ENCODE measurements at regions not wholly inside any gene's neighbourhood (a gene's known extent, or its start where the extent isn't known, plus 50 kb on each side); places are given as distances from the start of the nearest gene placed in this dataset.

- no peak for TF ChIP-seq JUND (IDR thresholded peaks at IDR 0.05; ENCODE audit: low read depth)
- in situ Hi-C loops (cut with HindIII; ENCODE audit: low pct_unique_long_range_greater_than_20kb, low sequenced_read_pairs), result no loop called here
Measured at GRCh38 chr18:73750052-73750451, 397.6 kb downstream of the FBXO15 start.

DNA sequence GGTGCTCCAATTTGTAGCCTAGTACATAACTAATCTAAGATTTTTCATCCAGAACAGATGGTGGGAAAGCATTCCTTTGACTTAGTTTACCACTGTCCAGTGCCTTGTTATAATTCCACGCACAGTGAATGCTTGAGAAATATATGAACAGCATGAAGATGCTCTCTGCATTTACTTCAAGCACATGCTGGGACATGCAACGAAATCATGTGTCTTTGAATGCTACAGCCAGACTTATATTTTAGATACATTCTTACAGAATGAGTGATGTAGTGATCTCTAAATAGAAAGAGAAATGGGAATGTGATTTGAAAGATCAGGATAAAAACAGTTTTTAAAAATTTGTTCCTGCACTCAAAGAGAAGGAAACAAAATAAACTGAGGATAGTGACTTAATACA is 398.3 kb downstream of the FBXO15 start:
- in situ Hi-C loops (cut with HindIII; ENCODE audit: low pct_unique_long_range_greater_than_20kb, low sequenced_read_pairs), result no loop called here
- no peak for DNase-seq (ENCODE audit: low read depth in 1 of 2, low spot score in 1 of 2)

More at GRCh38 chr18:73750052-73750451, 397.6 kb downstream of the FBXO15 start:
- DNase-seq (ENCODE audit: low read depth in 1 of 2, low spot score in 1 of 2), result no peak

GRCh38 chr18:73748731-73749130 is 398.9 kb downstream of the FBXO15 start:
- DNase-seq (ENCODE audit: low read depth in 1 of 2, low spot score in 1 of 2), result no peak
- in situ Hi-C loops (cut with HindIII; ENCODE audit: low pct_unique_long_range_greater_than_20kb, low sequenced_read_pairs), result no loop called here

More for the DNA sequence above, 398.3 kb downstream of the FBXO15 start:
- TF ChIP-seq JUND (IDR thresholded peaks at IDR 0.05; ENCODE audit: low read depth), result no peak

GRCh38 chr18:73746101-73746500 is 401.5 kb downstream of the FBXO15 start:
- in situ Hi-C loops (cut with HindIII; ENCODE audit: low pct_unique_long_range_greater_than_20kb, low sequenced_read_pairs), result no loop called here
- no peak for TF ChIP-seq JUND (IDR thresholded peaks at IDR 0.05; ENCODE audit: low read depth)
- no peak for DNase-seq (ENCODE audit: low read depth in 1 of 2, low spot score in 1 of 2)

More at GRCh38 chr18:73748731-73749130, 398.9 kb downstream of the FBXO15 start:
- TF ChIP-seq JUND (IDR thresholded peaks at IDR 0.05; ENCODE audit: low read depth), result no peak

DNA sequence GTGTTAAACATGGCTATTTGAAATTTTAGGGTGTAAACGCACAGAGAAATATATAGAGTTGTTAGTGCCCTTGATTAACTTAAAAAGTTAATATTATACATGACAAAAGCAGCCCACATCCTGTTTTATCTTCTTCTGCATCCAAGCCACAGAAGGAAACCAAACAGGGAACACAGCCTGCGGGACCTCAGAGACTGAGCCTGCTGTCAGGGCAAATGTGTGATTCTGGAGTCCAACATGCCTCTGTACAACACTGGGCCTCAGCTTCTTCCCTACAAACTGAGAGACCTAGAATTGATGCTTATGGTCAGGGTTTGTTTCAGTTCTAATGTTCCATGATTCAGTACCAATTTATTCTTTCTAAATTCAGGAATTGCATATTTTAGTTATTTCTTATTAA is 404.7 kb downstream of the FBXO15 start:
- DNase-seq (ENCODE audit: low read depth in 1 of 2, low spot score in 1 of 2), result no peak
- TF ChIP-seq JUND (IDR thresholded peaks at IDR 0.05; ENCODE audit: low read depth), result no peak
- in situ Hi-C loops (cut with HindIII; ENCODE audit: low pct_unique_long_range_greater_than_20kb, low sequenced_read_pairs), result no loop called here

GRCh38 chr18:73741946-73742345 is 405.7 kb downstream of the FBXO15 start:
- TF ChIP-seq JUND (IDR thresholded peaks at IDR 0.05; ENCODE audit: low read depth), result no peak
- in situ Hi-C loops (cut with HindIII; ENCODE audit: low pct_unique_long_range_greater_than_20kb, low sequenced_read_pairs), result no loop called here
- DNase-seq (ENCODE audit: low read depth in 1 of 2, low spot score in 1 of 2), result no peak

- in situ Hi-C loops (cut with HindIII; ENCODE audit: low pct_unique_long_range_greater_than_20kb, low sequenced_read_pairs), result no loop called here
- TF ChIP-seq JUND (IDR thresholded peaks at IDR 0.05; ENCODE audit: low read depth), result no peak
- DNase-seq (ENCODE audit: low read depth in 1 of 2, low spot score in 1 of 2), result no peak
Measured at GRCh38 chr18:73739098-73739497, 408.5 kb downstream of the FBXO15 start.

DNA sequence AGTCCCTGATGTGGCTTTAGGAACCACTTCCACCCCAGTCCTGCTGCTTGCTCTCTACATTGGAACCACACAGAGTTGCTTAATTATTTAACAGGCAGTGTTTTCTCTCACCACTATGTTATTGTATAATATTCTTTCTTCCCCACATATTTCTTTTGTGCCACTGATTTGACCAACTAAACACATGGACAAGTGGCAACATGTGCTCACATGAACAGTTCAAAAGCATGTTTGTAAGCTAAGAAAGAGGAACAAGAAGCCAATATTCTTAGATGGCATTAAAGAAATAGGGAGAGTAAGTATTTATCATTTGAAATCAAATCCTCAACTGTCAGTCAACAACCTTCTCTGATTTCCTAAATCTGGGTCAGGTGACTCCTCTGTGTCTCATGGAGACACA is 409.6 kb downstream of the FBXO15 start:
- in situ Hi-C loops (cut with HindIII; ENCODE audit: low pct_unique_long_range_greater_than_20kb, low sequenced_read_pairs), result no loop called here
- no peak for DNase-seq (ENCODE audit: low read depth in 1 of 2, low spot score in 1 of 2)
- no peak for TF ChIP-seq JUND (IDR thresholded peaks at IDR 0.05; ENCODE audit: low read depth)

DNA sequence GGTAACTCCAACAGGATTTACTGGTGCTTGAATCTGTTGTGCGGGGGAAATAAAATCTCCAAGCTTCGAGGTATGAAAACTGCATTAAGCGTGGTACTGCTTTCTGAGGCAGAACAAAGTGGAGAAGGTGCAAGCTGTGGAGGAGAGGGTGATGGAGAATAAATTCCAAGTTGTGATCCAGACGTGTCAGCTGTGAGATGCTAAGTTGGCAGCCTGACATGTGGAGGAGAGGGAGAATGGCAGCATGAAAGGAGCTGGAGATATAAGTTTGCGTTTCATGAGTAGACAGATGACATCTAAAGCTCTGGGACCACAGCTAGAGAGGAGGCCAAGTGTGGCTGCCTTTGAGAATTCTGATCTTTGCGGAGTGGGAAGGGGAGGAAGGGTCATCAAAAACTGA is 411.8 kb downstream of the FBXO15 start:
- in situ Hi-C loops (cut with HindIII; ENCODE audit: low pct_unique_long_range_greater_than_20kb, low sequenced_read_pairs), result no loop called here
- DNase-seq (ENCODE audit: low read depth in 1 of 2, low spot score in 1 of 2), result no peak
- no peak for TF ChIP-seq JUND (IDR thresholded peaks at IDR 0.05; ENCODE audit: low read depth)

- TF ChIP-seq JUND (IDR thresholded peaks at IDR 0.05; ENCODE audit: low read depth), result no peak
- in situ Hi-C loops (cut with HindIII; ENCODE audit: low pct_unique_long_range_greater_than_20kb, low sequenced_read_pairs), result no loop called here
- DNase-seq (ENCODE audit: low read depth in 1 of 2, low spot score in 1 of 2), result no peak
Measured at GRCh38 chr18:73733806-73734314, 413.8 kb downstream of the FBXO15 start.

GRCh38 chr18:73733376-73733775 is 414.3 kb downstream of the FBXO15 start:
- no peak for TF ChIP-seq JUND (IDR thresholded peaks at IDR 0.05; ENCODE audit: low read depth)

GRCh38 chr18:73728657-73729056 is 419.0 kb downstream of the FBXO15 start:
- peak in 1 of 2 experiments; percentile 3 for DNase-seq (ENCODE audit: low read depth in 1 of 2, low spot score in 1 of 2)
- no peak for TF ChIP-seq JUND (IDR thresholded peaks at IDR 0.05; ENCODE audit: low read depth)
- in situ Hi-C loops (cut with HindIII; ENCODE audit: low pct_unique_long_range_greater_than_20kb, low sequenced_read_pairs), result no loop called here

More at GRCh38 chr18:73733376-73733775, 414.3 kb downstream of the FBXO15 start:
- no peak for DNase-seq (ENCODE audit: low read depth in 1 of 2, low spot score in 1 of 2)
- in situ Hi-C loops (cut with HindIII; ENCODE audit: low pct_unique_long_range_greater_than_20kb, low sequenced_read_pairs), result no loop called here

- TF ChIP-seq JUND (IDR thresholded peaks at IDR 0.05; ENCODE audit: low read depth), result no peak
- DNase-seq (ENCODE audit: low read depth in 1 of 2, low spot score in 1 of 2), result no peak
- in situ Hi-C loops (cut with HindIII; ENCODE audit: low pct_unique_long_range_greater_than_20kb, low sequenced_read_pairs), result no loop called here
Measured at GRCh38 chr18:73724958-73725357, 422.7 kb downstream of the FBXO15 start.

- no peak for TF ChIP-seq JUND (IDR thresholded peaks at IDR 0.05; ENCODE audit: low read depth)
- DNase-seq (ENCODE audit: low read depth in 1 of 2, low spot score in 1 of 2), result no peak
- in situ Hi-C loops (cut with HindIII; ENCODE audit: low pct_unique_long_range_greater_than_20kb, low sequenced_read_pairs), result no loop called here
Measured at GRCh38 chr18:73719611-73720010, 428.0 kb downstream of the FBXO15 start.

Measured in T47D (cell line).